ENCODE measurements at regions not wholly inside any gene's neighbourhood (a gene's known extent, or its start where the extent isn't known, plus 50 kb on each side); places are given as distances from the start of the nearest gene placed in this dataset.
A peak's percentile ranks its signal among the peaks of the same experiment; 100 is the strongest.
"Not testable (repeated sequence)": the region's sequence is repeated elsewhere in the genome, so short reads cannot be mapped to it uniquely, and the experiment has no call there.

GRCh38 chr9:65465246-65465895 is 180.4 kb upstream of the FOXD4L5 start:
- peak; percentile 15 for DNase-seq
- H3K27ac ChIP-seq, result not testable (repeated sequence)

GRCh38 chr9:65462476-65462875 is 177.5 kb upstream of the FOXD4L5 start:
- H3K9me3 ChIP-seq (ENCODE audit: severe bottlenecking); H3K27me3 ChIP-seq (ENCODE audit: insufficient read depth, low read depth, severe bottlenecking); DNase-seq; H3K27ac ChIP-seq; H3K4me3 ChIP-seq (ENCODE audit: low read depth, low read length); H3K36me3 ChIP-seq: not testable (repeated sequence)

More at GRCh38 chr9:65465246-65465895, 180.4 kb upstream of the FOXD4L5 start:
- TF ChIP-seq CTCF (IDR thresholded peaks at IDR 0.05; ENCODE audit: low read depth, low read length), result 0 out of 2 replicates have a peak, but pooled peaks have one; percentile 17
- not testable (repeated sequence) for H3K36me3 ChIP-seq; H3K27me3 ChIP-seq (ENCODE audit: insufficient read depth, low read depth, severe bottlenecking); H3K4me3 ChIP-seq (ENCODE audit: low read depth, low read length); H3K9me3 ChIP-seq (ENCODE audit: severe bottlenecking)

- peak; percentile 20 for DNase-seq
- Histone ChIP-seq H3K27me3 (ENCODE audit: insufficient read depth, low read depth, severe bottlenecking) (peaks cover 4% of the 10 kb centered on the region), H3K36me3 (no peaks in the 10 kb centered on the region), H3K27ac (no peak overlapping the region), H3K9me3 (ENCODE audit: severe bottlenecking) (no peaks in the 10 kb centered on the region), H3K4me3 (ENCODE audit: low read depth, low read length) (no peak overlapping the region)
- TF ChIP-seq CTCF (IDR thresholded peaks at IDR 0.05; ENCODE audit: low read depth, low read length), result peak; percentile 33; the same call in 1 of the 2 replicates
These were observed 174.8 kb upstream of the FOXD4L5 start for GRCh38 chr9:65459756-65460320.

- TF ChIP-seq CTCF (IDR thresholded peaks at IDR 0.05; ENCODE audit: low read depth, low read length), result no peak
- H3K36me3 ChIP-seq, result no peaks in the 10 kb centered on the region
- H3K27ac ChIP-seq, result no peak overlapping the region
- no peak overlapping the region for H3K4me3 ChIP-seq (ENCODE audit: low read depth, low read length)
- no peak for DNase-seq
- no peaks in the 10 kb centered on the region for H3K9me3 ChIP-seq (ENCODE audit: severe bottlenecking)
- peaks cover 4% of the 10 kb centered on the region for H3K27me3 ChIP-seq (ENCODE audit: insufficient read depth, low read depth, severe bottlenecking)
These were observed 174.0 kb upstream of the FOXD4L5 start for GRCh38 chr9:65458992-65459391.

- no peaks in the 10 kb centered on the region for H3K9me3 ChIP-seq (ENCODE audit: severe bottlenecking)
- no peak for DNase-seq
- no peak overlapping the region for H3K4me3 ChIP-seq (ENCODE audit: low read depth, low read length)
- H3K27ac ChIP-seq, result no peak overlapping the region
- H3K36me3 ChIP-seq, result no peaks in the 10 kb centered on the region
- peaks cover 4% of the 10 kb centered on the region for H3K27me3 ChIP-seq (ENCODE audit: insufficient read depth, low read depth, severe bottlenecking)
- TF ChIP-seq CTCF (IDR thresholded peaks at IDR 0.05; ENCODE audit: low read depth, low read length), result no peak
These were observed 173.5 kb upstream of the FOXD4L5 start for GRCh38 chr9:65458465-65458864.

GRCh38 chr9:65456991-65457390 is 172.0 kb upstream of the FOXD4L5 start:
- H3K27me3 ChIP-seq (ENCODE audit: insufficient read depth, low read depth, severe bottlenecking); H3K4me3 ChIP-seq (ENCODE audit: low read depth, low read length); H3K27ac ChIP-seq; H3K36me3 ChIP-seq; DNase-seq; H3K9me3 ChIP-seq (ENCODE audit: severe bottlenecking): not testable (repeated sequence)

GRCh38 chr9:65455751-65456647 is 171.0 kb upstream of the FOXD4L5 start:
- not testable (repeated sequence) for H3K27me3 ChIP-seq (ENCODE audit: insufficient read depth, low read depth, severe bottlenecking); DNase-seq; H3K36me3 ChIP-seq; H3K4me3 ChIP-seq (ENCODE audit: low read depth, low read length); H3K27ac ChIP-seq; H3K9me3 ChIP-seq (ENCODE audit: severe bottlenecking)

- not testable (repeated sequence) for H3K27ac ChIP-seq; H3K27me3 ChIP-seq (ENCODE audit: insufficient read depth, low read depth, severe bottlenecking); H3K9me3 ChIP-seq (ENCODE audit: severe bottlenecking); H3K36me3 ChIP-seq; DNase-seq; H3K4me3 ChIP-seq (ENCODE audit: low read depth, low read length)
These were observed 170.1 kb upstream of the FOXD4L5 start for GRCh38 chr9:65455136-65455535.

GRCh38 chr9:65454666-65455065 is 169.7 kb upstream of the FOXD4L5 start:
- DNase-seq; H3K4me3 ChIP-seq (ENCODE audit: low read depth, low read length); H3K9me3 ChIP-seq (ENCODE audit: severe bottlenecking); H3K27ac ChIP-seq; H3K36me3 ChIP-seq; H3K27me3 ChIP-seq (ENCODE audit: insufficient read depth, low read depth, severe bottlenecking): not testable (repeated sequence)

GRCh38 chr9:65454034-65454433 is 169.0 kb upstream of the FOXD4L5 start:
- H3K9me3 ChIP-seq (ENCODE audit: severe bottlenecking); DNase-seq; H3K4me3 ChIP-seq (ENCODE audit: low read depth, low read length); H3K27ac ChIP-seq; H3K27me3 ChIP-seq (ENCODE audit: insufficient read depth, low read depth, severe bottlenecking); H3K36me3 ChIP-seq: not testable (repeated sequence)
